ENCODE measurements at regions not wholly inside any gene's neighbourhood (a gene's known extent, or its start where the extent isn't known, plus 50 kb on each side); places are given as distances from the start of the nearest gene placed in this dataset.

GRCh38 chr9:30722065-30722464 lies 1662.4 kb upstream of the ACO1 start:
- Histone ChIP-seq H3K27me3 (ENCODE audit: low read depth) (no peaks in the 10 kb centered on the region), H3K4me1 (peaks cover 8% of the 10 kb centered on the region; the same call in 1 of the 2 replicates), H3K4me3 (no peak overlapping the region), H3K9me3 (no peaks in the 10 kb centered on the region), H3K36me3 (replicated peaks) (no peaks in the 10 kb centered on the region)
- peak; percentile 41 to 51 for DNase-seq (ENCODE audit: low spot score in 2 of 2)
- in situ Hi-C loops (cut with MboI; ENCODE audit: low sequenced_read_pairs) = no loop called here

GRCh38 chr9:30723656-30724055 lies 1660.8 kb upstream of the ACO1 start:
- Histone ChIP-seq H3K36me3 (replicated peaks) (no peaks in the 10 kb centered on the region), H3K27me3 (ENCODE audit: low read depth) (no peaks in the 10 kb centered on the region), H3K4me3 (no peak overlapping the region), H3K4me1 (peaks cover 8% of the 10 kb centered on the region; the same call in 1 of the 2 replicates), H3K9me3 (no peaks in the 10 kb centered on the region)
- in situ Hi-C loops (cut with MboI; ENCODE audit: low sequenced_read_pairs) = no loop called here
- no peak for DNase-seq (ENCODE audit: low spot score in 2 of 2)

- Histone ChIP-seq H3K4me3 (no peak overlapping the region), H3K9me3 (no peaks in the 10 kb centered on the region), H3K36me3 (replicated peaks) (no peaks in the 10 kb centered on the region), H3K4me1 (no peaks in the 10 kb centered on the region; the same call in 1 of the 2 replicates), H3K27me3 (ENCODE audit: low read depth) (no peaks in the 10 kb centered on the region)
- in situ Hi-C loops (cut with MboI; ENCODE audit: low sequenced_read_pairs) = no loop called here
- no peak for DNase-seq (ENCODE audit: low spot score in 2 of 2)
Observed at GRCh38 chr9:30732060-30732459, 1652.4 kb upstream of the ACO1 start.

- in situ Hi-C loops (cut with MboI; ENCODE audit: low sequenced_read_pairs) = no loop called here
- no peak for DNase-seq (ENCODE audit: low spot score in 2 of 2)
- H3K4me1 ChIP-seq = no peaks in the 10 kb centered on the region
- H3K27me3 ChIP-seq (ENCODE audit: low read depth) = no peaks in the 10 kb centered on the region
- no peak overlapping the region for H3K4me3 ChIP-seq
- no peaks in the 10 kb centered on the region for H3K9me3 ChIP-seq
- no peaks in the 10 kb centered on the region for H3K36me3 ChIP-seq (replicated peaks)
Observed at GRCh38 chr9:30744871-30745270, 1639.6 kb upstream of the ACO1 start.

- Histone ChIP-seq H3K4me1 (no peaks in the 10 kb centered on the region), H3K27me3 (ENCODE audit: low read depth) (no peaks in the 10 kb centered on the region), H3K36me3 (replicated peaks) (no peaks in the 10 kb centered on the region), H3K4me3 (no peak overlapping the region), H3K9me3 (no peaks in the 10 kb centered on the region)
- in situ Hi-C loops (cut with MboI; ENCODE audit: low sequenced_read_pairs) = no loop called here
- DNase-seq (ENCODE audit: low spot score in 2 of 2) = no peak
Observed at GRCh38 chr9:30746589-30746988, 1637.9 kb upstream of the ACO1 start.

GRCh38 chr9:30757723-30758122 lies 1626.7 kb upstream of the ACO1 start:
- H3K36me3 ChIP-seq (replicated peaks) = no peaks in the 10 kb centered on the region
- H3K27me3 ChIP-seq (ENCODE audit: low read depth) = no peaks in the 10 kb centered on the region
- H3K4me3 ChIP-seq = no peak overlapping the region
- H3K4me1 ChIP-seq = peaks cover 7% of the 10 kb centered on the region
- no peak for DNase-seq (ENCODE audit: low spot score in 2 of 2)
- in situ Hi-C loops (cut with MboI; ENCODE audit: low sequenced_read_pairs) = no loop called here
- H3K9me3 ChIP-seq = no peaks in the 10 kb centered on the region

- no peaks in the 10 kb centered on the region for H3K36me3 ChIP-seq (replicated peaks)
- H3K4me1 ChIP-seq = peaks cover 7% of the 10 kb centered on the region
- no peak for DNase-seq (ENCODE audit: low spot score in 2 of 2)
- no peak overlapping the region for H3K4me3 ChIP-seq
- H3K9me3 ChIP-seq = no peaks in the 10 kb centered on the region
- in situ Hi-C loops (cut with MboI; ENCODE audit: low sequenced_read_pairs) = no loop called here
- H3K27me3 ChIP-seq (ENCODE audit: low read depth) = no peaks in the 10 kb centered on the region
Observed at GRCh38 chr9:30758726-30759446, 1625.6 kb upstream of the ACO1 start.

- Histone ChIP-seq H3K27me3 (ENCODE audit: low read depth) (no peaks in the 10 kb centered on the region), H3K4me3 (no peak overlapping the region), H3K9me3 (no peaks in the 10 kb centered on the region), H3K36me3 (replicated peaks) (no peaks in the 10 kb centered on the region), H3K4me1 (peaks cover 4% of the 10 kb centered on the region; the same call in 1 of the 2 replicates)
- no peak for DNase-seq (ENCODE audit: low spot score in 2 of 2)
- in situ Hi-C loops (cut with MboI; ENCODE audit: low sequenced_read_pairs) = no loop called here
Observed at GRCh38 chr9:30765318-30765717, 1619.1 kb upstream of the ACO1 start.

GRCh38 chr9:30771163-30771708 lies 1613.2 kb upstream of the ACO1 start:
- H3K9me3 ChIP-seq = no peaks in the 10 kb centered on the region
- no peaks in the 10 kb centered on the region for H3K36me3 ChIP-seq (replicated peaks)
- H3K4me1 ChIP-seq = no peaks in the 10 kb centered on the region
- no peak overlapping the region for H3K4me3 ChIP-seq
- in situ Hi-C loops (cut with MboI; ENCODE audit: low sequenced_read_pairs) = no loop called here
- DNase-seq (ENCODE audit: low spot score in 2 of 2) = no peak
- no peaks in the 10 kb centered on the region for H3K27me3 ChIP-seq (ENCODE audit: low read depth)

GRCh38 chr9:30771760-30772159 lies 1612.7 kb upstream of the ACO1 start:
- H3K27me3 ChIP-seq (ENCODE audit: low read depth) = no peaks in the 10 kb centered on the region
- no peak overlapping the region for H3K4me3 ChIP-seq
- no peaks in the 10 kb centered on the region for H3K36me3 ChIP-seq (replicated peaks)
- H3K9me3 ChIP-seq = no peaks in the 10 kb centered on the region
- no peaks in the 10 kb centered on the region for H3K4me1 ChIP-seq
- no peak for DNase-seq (ENCODE audit: low spot score in 2 of 2)
- in situ Hi-C loops (cut with MboI; ENCODE audit: low sequenced_read_pairs) = no loop called here

- Histone ChIP-seq H3K36me3 (replicated peaks) (no peaks in the 10 kb centered on the region), H3K4me3 (no peak overlapping the region), H3K9me3 (no peaks in the 10 kb centered on the region), H3K4me1 (no peaks in the 10 kb centered on the region), H3K27me3 (ENCODE audit: low read depth) (no peaks in the 10 kb centered on the region)
- DNase-seq (ENCODE audit: low spot score in 2 of 2) = no peak
- in situ Hi-C loops (cut with MboI; ENCODE audit: low sequenced_read_pairs) = no loop called here
Observed at GRCh38 chr9:30773427-30773826, 1611.0 kb upstream of the ACO1 start.

GRCh38 chr9:30774326-30774725 lies 1610.1 kb upstream of the ACO1 start:
- no peak for DNase-seq (ENCODE audit: low spot score in 2 of 2)
- no peaks in the 10 kb centered on the region for H3K27me3 ChIP-seq (ENCODE audit: low read depth)
- H3K36me3 ChIP-seq (replicated peaks) = no peaks in the 10 kb centered on the region
- in situ Hi-C loops (cut with MboI; ENCODE audit: low sequenced_read_pairs) = no loop called here
- no peak overlapping the region for H3K4me3 ChIP-seq
- H3K9me3 ChIP-seq = no peaks in the 10 kb centered on the region
- no peaks in the 10 kb centered on the region for H3K4me1 ChIP-seq

- DNase-seq (ENCODE audit: low spot score in 2 of 2) = no peak
- Histone ChIP-seq H3K27me3 (ENCODE audit: low read depth) (no peaks in the 10 kb centered on the region), H3K4me1 (no peaks in the 10 kb centered on the region), H3K36me3 (replicated peaks) (no peaks in the 10 kb centered on the region), H3K4me3 (no peak overlapping the region), H3K9me3 (no peaks in the 10 kb centered on the region)
- in situ Hi-C loops (cut with MboI; ENCODE audit: low sequenced_read_pairs) = no loop called here
Observed at GRCh38 chr9:30775236-30775635, 1609.2 kb upstream of the ACO1 start.

- H3K4me1 ChIP-seq = no peaks in the 10 kb centered on the region
- no peak overlapping the region for H3K4me3 ChIP-seq
- no peaks in the 10 kb centered on the region for H3K27me3 ChIP-seq (ENCODE audit: low read depth)
- no peaks in the 10 kb centered on the region for H3K36me3 ChIP-seq (replicated peaks)
- no peaks in the 10 kb centered on the region; the same call in 1 of the 2 replicates for H3K9me3 ChIP-seq
- in situ Hi-C loops (cut with MboI; ENCODE audit: low sequenced_read_pairs) = no loop called here
- peak in 1 of 2 experiments; percentile 10 for DNase-seq (ENCODE audit: low spot score in 2 of 2)
Observed at GRCh38 chr9:30796764-30797163, 1587.7 kb upstream of the ACO1 start.

Data from HAP-1 (cell line).